ENCODE measurements at regions not wholly inside any gene's neighbourhood (a gene's known extent, or its start where the extent isn't known, plus 50 kb on each side); places are given as distances from the start of the nearest gene placed in this dataset.

DNA sequence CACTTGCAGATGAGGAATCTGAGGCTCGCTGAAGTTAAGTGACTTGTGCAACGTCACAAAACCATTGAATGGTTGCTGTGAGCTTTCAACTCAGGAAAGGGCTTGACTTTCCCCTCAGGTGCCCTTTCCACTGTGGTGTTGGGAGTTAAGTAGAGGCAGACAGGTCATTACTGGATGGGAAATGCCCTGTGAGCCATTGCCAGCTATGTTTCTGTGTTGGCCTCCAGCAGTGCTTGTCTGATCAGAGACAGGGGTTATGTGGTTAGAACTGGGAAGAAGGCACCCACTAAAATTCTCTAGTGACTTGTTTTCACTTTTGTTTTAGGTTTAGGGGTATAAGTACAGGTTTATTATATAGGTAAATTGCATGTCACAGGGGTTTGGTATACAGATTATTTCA lies 96.6 kb downstream of the FDX1 start:
- Histone ChIP-seq H3K36me3 (ENCODE audit: control insufficient read depth in 4 of 4, insufficient read depth in 4 of 4, low read length in 3 of 4) (no peaks in the 10 kb centered on the region), H3K9me3 (ENCODE audit: control extremely low read depth in 1 of 5, control insufficient read depth in 4 of 5, insufficient read depth in 2 of 5, low read depth in 1 of 5, low read length in 4 of 5) (peaks cover 0 to 26% (median 4%) of the 10 kb centered on the region in 5 experiments), H3K4me3 (ENCODE audit: control insufficient read depth in 1 of 7, extremely low read depth in 1 of 7, insufficient read depth in 4 of 7, low read depth in 2 of 7, low read length in 6 of 7) (no peak overlapping the region), H3K27me3 (replicated peaks in 2 of 5; ENCODE audit: control insufficient read depth in 4 of 5, insufficient read depth in 5 of 5, low read length in 4 of 5) (no peaks in the 10 kb centered on the region), H3K27ac (ENCODE audit: insufficient read depth in 1 of 2, low read depth in 1 of 2, low read length in 2 of 2, poor library complexity in 1 of 2, severe bottlenecking in 2 of 2) (no peak overlapping the region), H3K4me1 (ENCODE audit: control extremely low read depth in 1 of 4, control insufficient read depth in 4 of 4, insufficient read depth in 4 of 4, low read length in 3 of 4) (no peaks in the 10 kb centered on the region)
- POLR2A ChIA-PET, result no interaction called here
- no peak for DNase-seq
- CTCF ChIA-PET, result no interaction called here
- WGBS (ENCODE audit: insufficient coverage), result 95% methylated on average over 2 of the region's 2 CpGs

Measured in common myeloid progenitor, CD34-positive (primary cell).